ENCODE measurements at regions not wholly inside any gene's neighbourhood (a gene's known extent, or its start where the extent isn't known, plus 50 kb on each side); places are given as distances from the start of the nearest gene placed in this dataset.
"Not testable (repeated sequence)": the region's sequence is repeated elsewhere in the genome, so short reads cannot be mapped to it uniquely, and the experiment has no call there.

GRCh38 chr14:22232486-22232885 is 356.5 kb downstream of the DAD1 start:
- DNase-seq: no peak

DNA sequence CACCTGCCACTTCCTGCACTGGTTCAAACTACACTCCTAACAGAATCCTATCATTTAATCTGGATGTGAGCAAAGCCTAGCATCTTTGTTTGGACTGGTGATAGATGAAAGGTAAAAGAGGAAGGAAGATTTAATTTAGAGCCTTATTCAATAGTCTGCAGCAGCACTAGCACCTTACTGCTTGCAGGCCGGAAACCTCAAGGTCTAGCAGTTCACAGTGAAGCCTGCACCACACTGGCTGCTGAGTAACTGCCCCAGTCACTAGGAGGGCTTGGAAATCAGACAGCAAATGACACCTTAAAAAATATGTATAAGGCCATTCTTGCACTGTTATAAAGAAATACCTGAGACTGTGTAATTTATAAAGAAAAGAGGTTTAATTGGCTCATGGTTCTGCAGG is 358.0 kb downstream of the DAD1 start:
- no peak for DNase-seq

DNA sequence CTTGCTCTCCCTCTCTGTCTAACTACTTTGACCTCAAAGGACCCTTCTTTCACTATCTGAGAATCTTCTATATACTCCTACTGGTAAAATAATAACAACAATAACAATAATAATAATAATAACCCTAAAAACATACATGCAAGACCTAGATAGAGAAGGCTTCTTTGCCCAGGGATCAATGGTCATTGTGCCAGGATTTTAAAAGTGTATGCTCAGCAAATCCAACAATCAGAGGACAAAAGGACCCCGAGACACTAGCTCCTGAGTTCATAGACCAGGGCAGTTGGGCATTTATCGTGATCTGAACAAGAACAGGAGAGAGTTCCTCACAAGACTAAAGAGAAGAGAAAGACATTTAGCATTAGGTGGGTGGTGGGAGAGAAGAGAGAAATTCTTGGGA is 358.5 kb downstream of the DAD1 start:
- no peak for DNase-seq

DNA sequence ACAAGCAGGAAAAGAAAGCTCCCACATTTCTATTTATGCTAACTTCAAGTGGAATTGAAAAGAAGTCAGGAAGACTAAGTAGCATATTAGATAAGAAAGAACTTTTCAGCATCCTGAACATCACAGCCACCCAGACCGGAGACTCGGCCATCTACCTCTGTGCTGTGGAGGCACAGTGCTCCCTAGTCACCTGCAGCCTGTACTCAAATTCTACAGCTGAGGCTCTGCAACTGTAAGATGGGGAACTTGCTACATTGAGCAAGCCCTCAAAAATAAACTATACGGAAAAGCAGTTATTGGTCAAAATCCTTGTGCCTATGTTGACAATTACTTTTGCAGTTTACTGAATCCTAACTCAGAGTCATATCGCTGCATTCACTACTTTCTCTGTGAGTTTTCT is 361.9 kb downstream of the DAD1 start:
- DNase-seq: no peak

DNA sequence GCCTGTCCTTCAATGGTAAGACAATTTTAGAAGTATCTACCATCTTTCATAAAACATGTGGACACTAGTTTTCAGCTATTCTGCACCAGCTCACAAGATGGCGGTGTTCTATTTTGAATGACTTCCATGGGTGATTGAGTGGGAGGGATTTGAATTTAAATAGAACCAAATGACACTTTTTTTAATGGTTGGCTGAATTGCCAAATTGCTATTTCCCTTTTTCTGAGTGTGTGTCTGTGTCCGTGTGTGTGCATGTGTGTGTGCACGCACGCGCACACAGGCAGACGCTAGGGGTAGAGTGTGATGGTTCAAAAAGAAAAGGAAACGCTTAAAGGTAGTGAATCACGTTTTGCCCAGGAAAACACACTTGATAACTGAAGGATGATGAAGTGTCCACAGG is 362.6 kb downstream of the DAD1 start:
- DNase-seq: no peak

- no peak for DNase-seq
These were observed 363.4 kb downstream of the DAD1 start for GRCh38 chr14:22225516-22226140.

GRCh38 chr14:22221508-22221907 is 367.5 kb downstream of the DAD1 start:
- DNase-seq: no peak

DNA sequence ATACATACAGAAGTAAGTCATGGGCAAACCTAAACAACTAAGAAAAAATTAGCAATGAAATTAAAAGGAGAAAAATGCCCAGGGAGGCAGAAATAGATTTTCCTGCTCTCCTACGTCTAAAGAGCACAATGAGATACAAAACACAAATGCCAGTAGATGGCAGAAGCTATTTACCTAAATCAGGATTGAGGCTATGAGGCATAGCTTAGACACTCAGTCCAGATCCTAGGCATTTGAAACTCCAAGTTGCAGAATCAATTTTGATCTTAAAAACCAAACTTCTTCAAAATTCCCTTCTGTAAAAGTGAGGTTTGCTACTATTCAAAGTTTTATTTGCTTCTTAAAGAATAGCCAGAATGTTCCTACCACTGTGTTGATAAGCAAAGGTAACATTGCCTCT is 368.6 kb downstream of the DAD1 start:
- DNase-seq: no peak

GRCh38 chr14:22218728-22219127 is 370.3 kb downstream of the DAD1 start:
- DNase-seq: no peak

GRCh38 chr14:22213120-22213519 is 375.9 kb downstream of the DAD1 start:
- DNase-seq: no peak

DNA sequence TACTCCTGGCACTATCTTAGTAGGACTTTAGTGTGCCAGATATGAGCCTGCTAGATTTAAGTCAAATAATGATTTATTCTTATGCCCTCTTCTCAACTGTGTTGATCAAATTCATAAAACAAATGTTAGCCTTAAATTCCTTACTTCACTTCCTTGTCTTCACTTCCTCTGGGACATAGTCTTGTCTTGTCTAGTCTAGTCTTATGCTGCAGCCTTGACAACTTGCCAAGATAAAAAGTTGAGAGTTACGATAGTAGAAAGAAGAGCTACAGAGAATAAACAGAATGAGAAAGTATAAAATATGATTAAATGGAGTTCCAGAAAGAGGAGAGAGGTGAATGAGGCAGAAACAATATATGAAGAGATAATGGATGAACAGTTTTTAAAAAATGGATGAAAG is 378.1 kb downstream of the DAD1 start:
- DNase-seq: no peak

- DNase-seq: no peak
These were observed 379.0 kb downstream of the DAD1 start for GRCh38 chr14:22210026-22210425.

- DNase-seq: no peak
These were observed 386.0 kb downstream of the DAD1 start for GRCh38 chr14:22203036-22203435.

DNA sequence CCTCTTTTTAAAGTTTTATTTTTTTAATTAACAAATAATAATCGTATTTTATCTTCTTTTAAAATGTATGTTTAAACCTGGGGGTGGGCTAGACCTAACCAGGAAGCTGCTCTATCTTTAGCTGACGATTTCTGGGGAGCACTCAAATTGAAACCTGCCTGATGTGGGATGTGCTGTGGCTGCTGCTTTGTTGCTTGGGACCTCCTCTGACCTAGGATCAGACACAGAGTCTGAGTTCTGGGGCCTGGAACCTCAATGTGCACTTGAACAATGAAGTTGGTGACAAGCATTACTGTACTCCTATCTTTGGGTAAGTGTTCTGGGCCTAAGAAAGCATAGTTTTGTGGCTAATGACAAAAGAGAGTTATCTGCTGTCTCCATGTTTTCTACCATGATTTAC is 386.7 kb downstream of the DAD1 start:
- DNase-seq: no peak

DNA sequence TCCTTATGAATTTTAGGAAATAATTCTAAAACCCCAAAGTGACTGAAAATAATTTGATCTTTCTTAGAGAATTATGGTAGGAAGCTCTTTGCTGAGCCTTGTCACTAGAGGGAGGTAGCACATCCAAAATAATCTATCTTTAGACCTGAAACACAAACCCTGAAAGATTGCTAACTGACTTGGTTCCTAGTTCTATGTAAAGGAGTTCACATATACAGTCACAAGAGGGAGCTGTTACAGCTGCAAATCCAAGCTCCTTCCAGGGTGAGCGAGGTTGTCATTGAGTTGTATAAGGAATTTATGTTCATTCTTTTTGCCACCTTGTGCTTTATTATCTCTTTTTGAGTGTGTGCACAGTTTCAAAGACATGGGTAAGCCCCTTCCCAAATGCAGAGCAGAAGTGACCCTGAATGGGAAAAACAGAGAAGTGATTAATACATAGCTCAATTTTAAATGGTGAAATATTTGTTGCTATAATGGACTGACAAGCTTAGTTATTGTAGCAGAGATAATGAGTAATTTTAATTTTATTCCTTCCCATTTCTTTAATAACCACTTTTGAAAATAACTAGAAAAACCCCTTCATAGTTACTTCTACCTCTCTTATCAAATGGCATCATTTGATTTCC is 387.9 kb downstream of the DAD1 start:
- DNase-seq: peak; percentile 3

DNA sequence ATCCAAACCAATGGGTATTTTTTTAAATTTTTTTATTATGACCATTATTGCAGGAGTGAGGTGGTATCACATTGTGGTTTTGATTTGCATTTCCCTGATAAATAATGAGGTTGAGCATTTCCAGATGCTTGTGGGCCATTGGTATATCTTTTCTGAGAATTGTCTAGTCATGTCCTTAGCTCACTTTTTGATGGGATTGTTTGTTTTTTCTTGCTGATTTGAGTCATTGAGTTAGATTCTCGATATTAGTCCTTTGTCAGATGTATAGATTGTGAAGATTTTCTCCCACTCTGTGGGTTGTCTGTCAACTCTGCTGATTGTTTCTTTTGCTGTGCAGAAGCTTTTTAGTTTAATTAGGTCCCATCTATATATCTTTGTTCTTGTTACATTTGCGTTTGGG is 388.9 kb downstream of the DAD1 start:
- DNase-seq: not testable (repeated sequence)

DNA sequence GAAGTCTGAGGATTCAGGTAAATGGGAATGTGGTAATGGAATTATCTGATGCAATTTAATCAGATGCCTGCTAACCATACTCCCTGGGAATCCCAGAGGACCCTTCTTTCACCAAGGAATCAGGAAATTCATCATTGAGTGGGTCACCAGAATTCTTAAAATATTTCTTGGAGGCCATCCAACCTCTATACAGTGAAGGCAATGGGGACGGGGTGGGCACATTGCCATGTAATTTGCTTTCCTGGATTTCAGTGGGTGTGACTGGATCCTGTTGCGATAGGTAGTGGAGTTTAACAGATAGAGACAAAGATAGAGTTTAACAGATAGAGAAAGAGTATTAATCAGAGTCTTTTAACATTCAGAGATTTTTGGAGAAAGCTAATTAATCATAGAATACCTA is 394.4 kb downstream of the DAD1 start:
- no peak for DNase-seq

GRCh38 chr14:22190411-22191191 is 398.4 kb downstream of the DAD1 start:
- no peak for DNase-seq

GRCh38 chr14:22189881-22190280 is 399.1 kb downstream of the DAD1 start:
- DNase-seq: no peak

DNA sequence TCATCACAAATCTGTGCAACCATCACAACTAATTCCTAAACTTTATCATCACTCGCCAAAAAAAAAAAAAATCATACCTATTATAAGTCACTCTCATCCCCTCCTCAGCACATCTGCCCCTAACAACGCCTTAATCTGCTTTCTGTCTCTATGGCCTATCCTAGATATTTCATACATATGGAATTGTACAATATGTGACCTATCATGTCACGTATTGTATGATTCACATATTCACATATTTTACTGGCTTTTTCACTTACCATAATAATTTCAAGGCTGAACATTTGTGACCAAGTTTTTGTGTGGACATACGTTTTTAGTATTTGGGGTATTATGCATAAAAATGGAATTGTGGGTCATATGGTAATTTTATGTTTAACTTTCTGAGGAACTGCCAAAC is 400.7 kb downstream of the DAD1 start:
- DNase-seq: no peak

DNA sequence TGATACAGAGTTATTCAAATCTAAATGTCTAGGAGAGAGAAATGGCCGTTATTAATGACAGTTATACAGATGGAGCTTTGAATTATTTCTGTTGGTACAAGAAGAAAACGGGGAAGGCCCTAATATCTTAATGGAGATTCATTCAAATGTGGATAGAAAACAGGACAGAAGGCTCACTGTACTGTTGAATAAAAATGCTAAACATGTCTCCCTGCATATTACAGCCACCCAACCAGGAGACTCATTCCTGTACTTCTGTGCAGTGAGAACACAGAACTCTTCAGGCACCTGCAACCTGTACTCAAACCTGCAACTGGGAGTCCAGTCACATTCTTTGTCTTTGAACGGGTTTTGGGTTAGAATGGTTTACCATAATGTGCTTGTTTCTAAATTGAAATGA is 403.2 kb downstream of the DAD1 start:
- no peak for DNase-seq

DNA sequence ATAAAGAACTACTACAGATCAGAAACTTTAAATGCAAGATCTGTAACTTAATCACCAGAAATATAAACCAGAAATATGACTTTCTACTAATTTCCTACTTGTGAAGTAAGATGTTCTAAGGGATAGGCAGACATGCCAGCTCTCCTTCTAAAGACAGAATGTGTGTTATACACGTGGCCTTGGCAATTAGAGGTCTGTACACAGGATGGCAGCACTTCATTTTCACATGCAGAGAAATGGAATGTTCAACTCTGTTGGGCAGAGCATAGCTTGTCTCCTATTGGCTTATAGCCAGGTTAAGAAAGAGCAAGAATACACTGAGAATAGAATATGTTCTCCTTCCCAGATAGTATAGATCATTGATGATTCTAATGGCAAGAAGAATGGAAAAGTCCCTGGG is 403.8 kb downstream of the DAD1 start:
- DNase-seq: no peak

DNA sequence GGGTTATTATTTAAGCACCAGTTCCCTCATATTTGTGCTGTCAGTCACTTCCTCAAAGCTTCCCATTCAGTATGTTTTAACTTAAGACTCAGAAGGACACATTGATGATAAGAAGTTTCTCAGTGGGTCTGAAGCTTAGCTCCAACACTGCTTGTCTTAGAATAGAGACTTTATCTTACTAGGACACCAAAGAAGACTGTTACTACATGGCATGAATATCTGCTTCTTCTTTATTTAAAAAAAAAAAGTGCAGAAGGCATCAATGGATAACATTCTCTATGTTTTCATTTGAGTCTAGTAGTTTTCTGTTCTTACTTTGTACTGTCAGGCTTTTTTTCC is 404.2 kb downstream of the DAD1 start:
- DNase-seq: no peak

DNA sequence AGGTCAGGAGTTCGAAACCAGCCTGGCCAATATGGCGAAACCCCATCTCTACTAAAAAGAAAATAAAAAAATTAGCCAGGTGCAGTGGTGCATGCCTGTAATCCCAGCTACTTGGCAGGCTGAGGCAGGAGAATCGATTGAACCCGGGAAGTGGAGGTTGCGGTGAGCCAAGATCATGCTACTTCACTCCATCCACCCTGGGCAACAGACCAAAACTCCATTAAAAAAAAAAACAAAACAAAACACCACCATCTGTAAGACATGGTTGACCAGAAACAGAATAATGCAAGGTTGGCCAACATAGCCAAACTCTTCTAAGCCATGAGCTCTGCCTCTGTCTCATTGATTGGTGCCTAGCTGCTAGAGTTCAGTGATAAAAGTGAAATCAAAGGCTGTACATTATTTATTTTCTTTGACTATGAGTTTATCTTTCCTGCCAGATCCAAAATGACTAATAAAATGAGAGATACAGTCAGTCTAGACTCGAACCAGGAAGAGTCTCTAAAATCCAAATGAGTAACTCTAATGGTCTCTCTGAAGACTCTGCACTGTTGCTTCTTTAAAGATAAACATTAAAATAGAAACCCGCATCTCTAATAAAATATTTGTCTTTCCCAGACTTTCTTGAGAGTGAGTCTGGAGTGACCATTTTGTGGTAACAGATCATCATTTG is 404.7 kb downstream of the DAD1 start:
- no peak for DNase-seq
